ENCODE measurements at regions not wholly inside any gene's neighbourhood (a gene's known extent, or its start where the extent isn't known, plus 50 kb on each side); places are given as distances from the start of the nearest gene placed in this dataset.

- TF ChIP-seq CTCF (IDR thresholded peaks at IDR 0.05) = no peak
- TF ChIP-seq POLR2A (IDR thresholded peaks at IDR 0.05) = no peak
Observed at GRCh38 chr12:89848732-89849131, 140.1 kb upstream of the ATP2B1 start.

All from vagina (tissue), 2 donors.